ENCODE measurements at regions not wholly inside any gene's neighbourhood (a gene's known extent, or its start where the extent isn't known, plus 50 kb on each side); places are given as distances from the start of the nearest gene placed in this dataset.
A peak's percentile ranks its signal among the peaks of the same experiment; 100 is the strongest.

DNA sequence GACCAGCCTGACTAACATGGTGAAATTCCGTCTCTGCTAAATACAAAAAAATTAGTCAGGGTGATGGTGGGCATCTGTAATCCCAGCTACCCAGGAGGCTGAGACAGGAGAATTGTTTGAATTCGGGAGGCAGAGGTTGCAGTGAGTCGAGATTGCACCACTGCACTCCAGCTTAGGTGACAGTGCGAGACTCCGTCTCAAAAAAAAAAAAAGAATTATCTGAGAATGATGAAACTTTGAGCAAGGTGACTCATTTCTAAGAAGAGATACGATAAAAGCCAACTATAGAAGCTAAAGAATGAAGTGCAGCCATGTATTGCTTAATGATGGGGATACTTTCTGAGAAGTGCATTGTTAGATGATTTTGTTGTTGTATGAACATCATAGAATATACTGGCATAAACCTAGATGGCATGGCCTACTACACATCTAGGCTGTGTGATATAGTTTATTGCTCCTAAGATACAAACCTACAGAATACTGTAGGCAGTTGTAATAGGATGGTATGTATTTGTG lies 64.7 kb downstream of the SNRPE start:
- DNase-seq (ENCODE audit: low read depth in 1 of 2, low spot score in 1 of 2), result no peak
- in situ Hi-C loops (cut with HindIII; ENCODE audit: low pct_unique_long_range_greater_than_20kb, low sequenced_read_pairs), result no loop called here

DNA sequence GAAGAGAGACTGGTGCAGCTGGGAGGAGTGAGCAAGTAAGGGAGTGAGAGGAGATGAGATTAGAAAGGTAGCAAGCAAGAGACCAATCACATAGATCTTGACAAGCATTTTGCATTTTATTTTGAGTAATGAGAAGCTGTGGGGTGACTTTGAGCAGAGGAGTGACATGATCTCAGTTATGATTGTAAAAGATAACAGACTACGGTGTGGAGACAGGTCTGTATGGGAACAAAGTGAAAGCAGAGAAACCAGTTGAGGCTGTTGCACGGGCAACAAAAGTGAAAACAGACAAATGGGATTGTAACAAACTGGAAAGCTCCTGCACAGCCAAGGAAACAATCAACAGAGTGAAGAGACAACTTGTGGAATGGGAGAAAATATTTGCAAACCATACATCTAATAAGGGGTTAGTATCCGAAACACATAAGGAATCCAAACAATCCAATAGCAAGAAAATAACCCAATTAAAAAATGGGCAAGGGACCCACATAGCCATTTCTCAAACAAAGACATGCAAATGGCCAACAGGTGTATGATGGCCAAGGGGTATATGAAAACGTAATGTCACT lies 68.4 kb downstream of the SNRPE start:
- DNase-seq (ENCODE audit: low read depth in 1 of 2, low spot score in 1 of 2), result peak in 1 of 2 experiments; percentile 83
- no peak for TF ChIP-seq JUND (IDR thresholded peaks at IDR 0.05; ENCODE audit: low read depth)
- in situ Hi-C loops (cut with HindIII; ENCODE audit: low pct_unique_long_range_greater_than_20kb, low sequenced_read_pairs), result no loop called here

More for the DNA sequence above, 64.7 kb downstream of the SNRPE start:
- TF ChIP-seq JUND (IDR thresholded peaks at IDR 0.05; ENCODE audit: low read depth), result no peak

DNA sequence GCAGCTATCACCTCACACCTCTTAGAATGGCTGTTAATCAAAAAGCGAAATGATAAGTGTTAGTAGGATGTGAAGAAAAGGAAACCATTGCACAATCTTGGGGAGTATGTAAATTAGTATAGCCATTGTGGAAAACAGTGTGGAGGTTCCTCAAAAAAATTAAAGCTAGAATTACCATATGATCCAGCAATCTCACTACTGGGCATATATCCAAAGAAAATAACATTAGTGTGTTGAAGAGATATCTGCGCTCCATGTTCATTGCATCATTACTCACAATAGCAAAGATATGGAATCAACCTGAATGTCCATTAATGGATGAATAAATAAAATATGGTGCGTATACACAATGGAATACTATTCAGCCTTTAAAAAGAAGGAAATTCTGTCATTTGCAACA lies 68.9 kb downstream of the SNRPE start:
- DNase-seq (ENCODE audit: low read depth in 1 of 2, low spot score in 1 of 2), result no peak
- in situ Hi-C loops (cut with HindIII; ENCODE audit: low pct_unique_long_range_greater_than_20kb, low sequenced_read_pairs), result no loop called here
- TF ChIP-seq JUND (IDR thresholded peaks at IDR 0.05; ENCODE audit: low read depth), result no peak

DNA sequence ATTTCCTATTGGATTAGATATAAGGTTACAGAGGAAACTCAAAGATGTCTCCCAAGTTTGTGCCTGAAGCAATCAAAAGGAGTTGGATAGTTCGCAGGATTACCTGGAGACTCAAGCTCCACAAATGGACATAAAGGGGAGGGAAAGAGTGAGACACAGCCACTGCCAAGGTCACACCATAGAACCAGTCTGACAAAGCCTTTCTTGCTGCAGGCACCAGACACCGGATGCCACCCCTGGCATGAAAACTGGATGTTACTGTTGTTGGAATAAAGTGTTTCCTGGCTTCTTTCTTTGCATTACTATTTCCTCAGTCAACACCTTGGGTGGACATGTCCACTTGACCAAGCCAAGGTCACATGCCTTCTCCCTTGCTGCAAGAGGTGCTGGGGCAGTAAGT lies 70.6 kb downstream of the SNRPE start:
- in situ Hi-C loops (cut with HindIII; ENCODE audit: low pct_unique_long_range_greater_than_20kb, low sequenced_read_pairs), result no loop called here
- peak in 1 of 2 experiments; percentile 96 for DNase-seq (ENCODE audit: low read depth in 1 of 2, low spot score in 1 of 2)
- no peak for TF ChIP-seq JUND (IDR thresholded peaks at IDR 0.05; ENCODE audit: low read depth)

DNA sequence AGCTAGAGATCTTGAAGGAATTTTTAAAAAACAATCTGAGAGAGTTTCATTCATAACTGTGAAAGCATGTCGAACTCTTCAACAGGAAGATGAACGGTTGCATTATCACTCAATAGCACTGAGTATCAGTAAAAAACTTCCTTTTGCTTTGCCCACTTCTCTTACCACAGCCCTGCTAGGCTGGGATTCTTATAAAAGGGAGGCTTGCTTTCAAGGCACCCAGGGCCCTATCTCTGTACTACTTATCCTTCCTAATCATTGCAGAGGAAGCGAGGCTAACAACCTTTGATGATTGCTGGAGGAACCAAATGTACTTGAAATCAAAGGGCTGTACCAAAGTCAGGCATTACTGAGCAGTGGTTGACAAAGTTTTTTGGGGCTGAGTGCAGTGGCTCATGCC lies 71.2 kb downstream of the SNRPE start:
- DNase-seq (ENCODE audit: low read depth in 1 of 2, low spot score in 1 of 2), result no peak
- in situ Hi-C loops (cut with HindIII; ENCODE audit: low pct_unique_long_range_greater_than_20kb, low sequenced_read_pairs), result no loop called here
- no peak for TF ChIP-seq JUND (IDR thresholded peaks at IDR 0.05; ENCODE audit: low read depth)

DNA sequence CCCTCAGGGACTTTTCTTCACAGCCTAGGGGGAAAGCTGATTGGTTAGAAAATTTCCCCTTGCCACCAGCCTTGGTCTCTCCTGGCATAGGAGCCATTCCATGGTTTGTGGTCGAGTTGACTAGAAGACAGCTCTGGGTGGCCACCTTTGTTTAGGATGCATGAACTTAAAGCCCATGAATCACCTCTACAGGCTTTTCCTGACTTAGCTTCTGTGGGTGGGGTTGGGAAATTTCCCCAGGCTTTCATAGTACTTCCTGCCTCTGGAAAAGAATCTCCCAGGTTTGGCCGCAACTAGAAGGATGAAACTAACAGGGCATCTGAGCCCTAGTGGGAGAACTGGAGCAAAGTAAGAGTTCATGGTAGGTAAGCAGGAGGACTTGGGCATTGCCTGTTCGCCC lies 72.6 kb downstream of the SNRPE start:
- in situ Hi-C loops (cut with HindIII; ENCODE audit: low pct_unique_long_range_greater_than_20kb, low sequenced_read_pairs), result no loop called here
- no peak for TF ChIP-seq JUND (IDR thresholded peaks at IDR 0.05; ENCODE audit: low read depth)
- DNase-seq (ENCODE audit: low read depth in 1 of 2, low spot score in 1 of 2), result no peak

DNA sequence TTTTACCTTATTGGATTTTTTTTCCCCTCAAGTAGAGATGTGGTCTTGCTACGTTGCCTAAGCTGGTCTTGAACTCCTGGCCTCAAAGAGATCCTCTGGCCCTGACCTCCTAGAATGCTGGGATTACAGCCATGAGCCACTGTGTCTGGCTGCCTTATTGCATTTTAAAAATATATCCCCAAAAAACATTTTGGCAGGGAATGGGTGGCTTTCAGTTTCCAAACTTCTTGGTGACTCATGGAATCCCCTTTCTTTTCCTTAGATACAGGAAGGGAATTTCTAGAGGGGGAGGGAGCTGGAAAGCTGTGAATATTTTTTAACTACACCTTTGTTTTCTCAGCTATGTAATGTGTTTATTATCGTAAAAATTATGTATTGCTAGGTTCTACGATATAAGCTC lies 73.3 kb downstream of the SNRPE start:
- DNase-seq (ENCODE audit: low read depth in 1 of 2, low spot score in 1 of 2), result no peak
- in situ Hi-C loops (cut with HindIII; ENCODE audit: low pct_unique_long_range_greater_than_20kb, low sequenced_read_pairs), result no loop called here
- no peak for TF ChIP-seq JUND (IDR thresholded peaks at IDR 0.05; ENCODE audit: low read depth)

DNA sequence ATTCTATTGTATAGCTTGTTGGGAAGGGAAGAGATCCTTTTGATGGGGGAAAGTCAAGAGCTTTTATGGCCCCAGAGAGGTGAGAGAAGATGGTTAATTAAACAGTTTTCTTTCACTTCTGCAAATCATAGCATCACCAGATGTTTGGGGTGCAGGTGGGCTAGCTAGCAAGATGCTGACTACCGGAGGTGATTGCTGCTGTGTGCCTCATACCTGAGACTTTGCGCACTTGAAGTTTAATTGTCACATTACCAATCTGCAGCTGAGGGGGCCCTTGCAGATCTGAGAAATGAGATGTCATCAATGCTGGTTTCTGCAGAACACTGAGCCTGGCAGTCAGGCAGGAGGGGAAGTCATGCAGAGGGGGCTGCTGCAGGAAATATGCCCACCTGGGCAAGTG lies 73.9 kb downstream of the SNRPE start:
- DNase-seq (ENCODE audit: low read depth in 1 of 2, low spot score in 1 of 2), result no peak
- in situ Hi-C loops (cut with HindIII; ENCODE audit: low pct_unique_long_range_greater_than_20kb, low sequenced_read_pairs), result no loop called here
- no peak for TF ChIP-seq JUND (IDR thresholded peaks at IDR 0.05; ENCODE audit: low read depth)

DNA sequence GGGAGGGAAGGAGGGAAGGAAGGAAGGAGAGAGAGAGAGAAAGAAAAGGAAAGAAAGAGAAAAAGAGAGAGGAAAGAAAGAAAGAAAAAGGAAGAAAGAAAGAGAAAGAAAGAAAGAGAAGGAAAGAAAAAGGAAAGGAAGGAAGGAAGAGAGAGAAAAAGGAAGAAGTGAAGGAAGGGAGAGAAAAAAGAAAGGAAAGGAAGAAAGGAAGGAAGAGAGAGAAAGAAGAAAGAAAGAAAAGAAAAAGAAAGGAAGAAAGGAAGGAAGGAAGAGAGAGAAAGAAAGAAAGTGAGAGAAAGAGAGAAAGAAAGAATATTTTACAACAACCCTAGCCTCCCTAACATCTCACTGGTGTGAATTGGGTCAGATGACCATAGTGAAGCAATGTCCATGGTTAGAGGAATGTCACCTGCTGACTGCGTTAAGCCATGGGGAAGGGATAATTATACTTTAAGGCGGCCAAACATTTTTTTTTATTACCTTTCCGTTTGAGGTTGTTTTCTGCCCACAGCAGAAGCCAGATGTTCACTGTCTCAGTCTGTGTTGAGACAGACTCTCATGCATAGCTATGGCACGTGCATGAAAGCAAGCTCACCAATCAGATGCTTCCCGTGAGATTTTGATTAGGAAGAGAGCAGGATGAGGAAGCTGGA lies 76.4 kb downstream of the SNRPE start:
- DNase-seq (ENCODE audit: low read depth in 1 of 2, low spot score in 1 of 2), result no peak
- in situ Hi-C loops (cut with HindIII; ENCODE audit: low pct_unique_long_range_greater_than_20kb, low sequenced_read_pairs), result no loop called here
- TF ChIP-seq JUND (IDR thresholded peaks at IDR 0.05; ENCODE audit: low read depth), result no peak

DNA sequence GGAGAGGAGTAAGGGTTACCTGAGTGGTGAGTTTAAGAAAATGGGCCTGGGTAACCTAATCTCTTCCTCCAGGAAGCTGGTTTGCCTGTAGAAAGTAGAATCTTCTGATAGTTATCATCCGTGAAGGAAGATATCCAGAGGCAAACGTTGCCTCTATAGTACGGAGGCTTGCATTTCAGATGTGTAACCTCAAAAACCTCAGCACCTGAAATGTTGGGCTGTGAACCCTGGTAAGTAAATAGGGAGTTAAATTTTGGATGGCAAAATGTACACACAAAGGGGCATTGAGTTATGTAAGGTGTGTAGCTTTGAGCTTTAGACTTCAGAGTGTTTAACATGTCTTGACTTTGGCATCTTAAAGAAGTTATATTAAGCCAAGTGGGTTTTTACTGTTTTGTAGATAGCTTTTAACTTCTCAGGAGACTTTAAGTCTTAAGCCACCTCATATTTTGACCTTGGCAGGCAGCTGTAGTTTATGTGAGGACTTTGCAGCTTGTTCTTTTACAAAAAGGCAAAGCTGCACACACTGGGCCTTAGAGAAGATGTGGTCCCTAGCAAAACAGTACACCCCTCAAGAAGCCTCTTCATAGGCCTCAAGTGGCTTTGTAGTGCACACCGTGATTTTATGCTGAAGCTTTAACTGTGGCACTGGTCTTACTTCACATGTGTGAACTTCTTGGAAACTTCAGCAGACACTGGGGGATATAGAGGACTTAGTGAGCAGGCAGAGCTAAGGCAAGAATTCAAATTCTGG lies 83.4 kb downstream of the SNRPE start:
- in situ Hi-C loops (cut with HindIII; ENCODE audit: low pct_unique_long_range_greater_than_20kb, low sequenced_read_pairs), result no loop called here
- DNase-seq (ENCODE audit: low read depth in 1 of 2, low spot score in 1 of 2), result no peak
- TF ChIP-seq JUND (IDR thresholded peaks at IDR 0.05; ENCODE audit: low read depth), result no peak

DNA sequence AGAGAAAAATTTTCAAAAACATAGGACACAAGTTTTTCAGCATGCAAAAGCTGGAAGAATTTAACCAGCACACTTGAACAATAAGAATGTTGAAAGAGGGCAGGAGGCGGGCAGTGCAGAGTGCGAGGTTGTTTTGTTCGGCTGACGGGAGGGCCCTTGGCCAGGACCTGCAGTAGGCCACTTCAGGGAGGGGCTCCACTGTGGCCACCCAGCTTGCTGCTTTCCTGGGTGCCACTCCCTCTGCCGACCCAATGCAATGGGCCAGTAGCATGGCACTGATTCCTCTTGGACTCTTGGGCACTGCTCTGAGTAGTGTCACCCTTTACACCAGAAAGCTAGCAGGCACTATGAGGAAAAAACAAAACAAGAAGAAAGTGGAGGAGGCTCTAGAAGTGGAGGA lies 92.9 kb downstream of the SNRPE start:
- DNase-seq (ENCODE audit: low read depth in 1 of 2, low spot score in 1 of 2), result no peak
- in situ Hi-C loops (cut with HindIII; ENCODE audit: low pct_unique_long_range_greater_than_20kb, low sequenced_read_pairs), result no loop called here
- no peak for TF ChIP-seq JUND (IDR thresholded peaks at IDR 0.05; ENCODE audit: low read depth)

DNA sequence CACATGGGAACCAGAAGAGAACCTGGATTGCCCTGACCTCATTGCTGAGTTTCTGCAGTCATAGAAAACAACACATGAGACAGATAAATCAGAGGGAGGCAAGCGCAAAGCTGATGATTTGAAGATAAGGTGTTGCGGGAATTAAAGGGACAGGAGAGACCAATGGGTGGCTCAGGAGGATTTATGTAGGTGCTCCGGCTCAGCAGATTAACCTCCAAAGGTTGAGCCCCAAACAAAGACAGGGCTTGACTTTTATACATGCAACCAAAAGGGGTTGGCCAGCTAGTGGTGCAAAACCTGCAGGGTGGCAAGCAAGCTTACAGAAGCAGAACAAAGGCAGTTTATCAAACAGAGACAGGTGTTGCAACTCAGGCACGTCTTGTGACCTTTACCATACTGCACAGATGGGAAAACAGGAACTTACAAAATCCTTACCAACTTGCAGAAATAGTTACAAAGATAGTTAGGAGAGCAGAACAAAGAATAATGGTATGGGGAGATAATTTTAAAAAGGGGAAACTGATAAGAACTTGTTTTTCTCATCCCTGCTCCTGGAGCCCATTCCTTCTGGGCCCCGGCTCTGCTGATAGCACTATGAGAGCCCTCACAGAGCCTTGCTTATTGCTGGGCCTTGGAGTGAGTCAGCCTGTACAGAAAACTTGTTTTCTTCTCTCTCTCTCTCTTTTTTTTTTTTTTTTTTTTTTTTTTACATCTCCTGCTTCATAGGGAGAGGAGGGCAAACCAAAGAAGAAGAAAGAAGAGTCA lies 93.6 kb downstream of the SNRPE start:
- in situ Hi-C loops (cut with HindIII; ENCODE audit: low pct_unique_long_range_greater_than_20kb, low sequenced_read_pairs), result no loop called here
- TF ChIP-seq JUND (IDR thresholded peaks at IDR 0.05; ENCODE audit: low read depth), result no peak
- no peak for DNase-seq (ENCODE audit: low read depth in 1 of 2, low spot score in 1 of 2)
